ENCODE measurements at regions not wholly inside any gene's neighbourhood (a gene's known extent, or its start where the extent isn't known, plus 50 kb on each side); places are given as distances from the start of the nearest gene placed in this dataset.

DNA sequence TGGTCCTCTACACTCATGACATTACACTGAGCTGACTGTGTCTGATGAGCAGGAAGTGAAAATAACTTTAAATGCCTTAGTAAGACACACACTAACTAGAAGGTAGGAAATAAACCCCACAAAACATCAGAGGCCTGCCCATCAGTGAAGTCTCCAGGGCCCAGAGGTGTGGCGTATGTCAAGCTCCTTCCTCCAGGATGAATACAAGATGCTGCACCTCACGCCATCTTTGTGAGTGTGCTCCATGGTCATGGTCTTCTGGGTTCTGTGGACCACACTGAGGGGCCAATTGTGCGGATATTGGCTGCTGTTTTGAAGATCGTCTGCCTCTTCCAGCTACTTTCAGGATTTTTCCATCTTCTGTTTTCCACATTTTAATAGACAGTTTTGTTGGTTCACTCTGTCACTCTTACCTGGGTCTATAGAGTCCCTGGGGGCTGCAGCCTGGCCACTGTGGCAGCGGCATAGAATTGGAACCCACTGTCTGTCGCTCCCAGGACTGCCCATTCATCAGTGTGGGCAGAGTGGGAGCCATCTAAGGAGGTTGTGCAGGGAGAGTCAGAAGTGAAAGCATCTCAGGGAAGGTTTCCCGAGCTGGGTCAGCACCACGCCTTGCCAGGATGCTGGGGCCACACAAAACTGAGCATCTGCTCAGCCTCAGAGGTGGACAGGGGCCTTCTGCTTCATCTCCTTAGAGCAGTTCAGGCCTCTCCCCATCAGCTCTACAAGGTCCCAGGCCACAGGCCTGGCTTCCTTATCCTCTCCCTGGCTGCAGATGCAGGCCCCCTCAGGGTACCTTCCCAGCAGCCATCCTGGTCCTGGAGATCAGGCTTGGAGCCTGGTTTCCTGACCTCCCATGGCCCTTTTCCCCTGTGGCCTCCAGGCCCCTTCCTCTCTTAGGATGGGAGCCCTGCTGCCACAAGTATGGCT, 57.5 kb upstream of the C14orf180 start:
- DNase-seq, result no peak

GRCh38 chr14:104522926-104523545, 56.5 kb upstream of the C14orf180 start:
- DNase-seq, result no peak

- no peak for DNase-seq
Observed at GRCh38 chr14:104523546-104523935, 56.0 kb upstream of the C14orf180 start.

- no peak for DNase-seq
Observed at GRCh38 chr14:104524726-104525125, 54.8 kb upstream of the C14orf180 start.

- DNase-seq, result no peak
Observed at GRCh38 chr14:104526723-104527645, 52.6 kb upstream of the C14orf180 start.

GRCh38 chr14:104527857-104528459, 51.6 kb upstream of the C14orf180 start:
- DNase-seq, result no peak

- DNase-seq, result no peak
Observed at GRCh38 chr14:104528496-104528895, 51.1 kb upstream of the C14orf180 start.

Measured in effector CD4-positive, alpha-beta T cell (primary cell).